ENCODE measurements at regions not wholly inside any gene's neighbourhood (a gene's known extent, or its start where the extent isn't known, plus 50 kb on each side); places are given as distances from the start of the nearest gene placed in this dataset.

GRCh38 chr4:156557920-156558319 lies 413.7 kb downstream of the PDGFC start:
- no peak for DNase-seq (ENCODE audit: low read depth)
- no peak overlapping the region for H3K4me3 ChIP-seq (ENCODE audit: low read depth, low read length)
- TF ChIP-seq CTCF (IDR thresholded peaks at IDR 0.05; ENCODE audit: low read depth, low read length, missing control alignments): no peak
- in situ Hi-C loops (cut with HindIII; ENCODE audit: low sequenced_read_pairs): no loop called here

- DNase-seq (ENCODE audit: low read depth): no peak
- H3K4me3 ChIP-seq (ENCODE audit: low read depth, low read length): no peak overlapping the region
- no peak for TF ChIP-seq CTCF (IDR thresholded peaks at IDR 0.05; ENCODE audit: low read depth, low read length, missing control alignments)
- in situ Hi-C loops (cut with HindIII; ENCODE audit: low sequenced_read_pairs): no loop called here
Observed at GRCh38 chr4:156556336-156556735, 415.3 kb downstream of the PDGFC start.

GRCh38 chr4:156553659-156554058 lies 417.9 kb downstream of the PDGFC start:
- H3K4me3 ChIP-seq (ENCODE audit: low read depth, low read length): no peak overlapping the region
- TF ChIP-seq CTCF (IDR thresholded peaks at IDR 0.05; ENCODE audit: low read depth, low read length, missing control alignments): no peak
- in situ Hi-C loops (cut with HindIII; ENCODE audit: low sequenced_read_pairs): no loop called here
- no peak for DNase-seq (ENCODE audit: low read depth)

GRCh38 chr4:156547891-156548290 lies 423.7 kb downstream of the PDGFC start:
- no peak for DNase-seq (ENCODE audit: low read depth)
- no peak overlapping the region for H3K4me3 ChIP-seq (ENCODE audit: low read depth, low read length)
- in situ Hi-C loops (cut with HindIII; ENCODE audit: low sequenced_read_pairs): no loop called here
- no peak for TF ChIP-seq CTCF (IDR thresholded peaks at IDR 0.05; ENCODE audit: low read depth, low read length, missing control alignments)

- in situ Hi-C loops (cut with HindIII; ENCODE audit: low sequenced_read_pairs): no loop called here
- peak; percentile 91 for DNase-seq (ENCODE audit: low read depth)
- TF ChIP-seq CTCF (IDR thresholded peaks at IDR 0.05; ENCODE audit: low read depth, low read length, missing control alignments): no peak
- no peak overlapping the region for H3K4me3 ChIP-seq (ENCODE audit: low read depth, low read length)
Observed at GRCh38 chr4:156547439-156547838, 424.2 kb downstream of the PDGFC start.

- no peak overlapping the region for H3K4me3 ChIP-seq (ENCODE audit: low read depth, low read length)
- in situ Hi-C loops (cut with HindIII; ENCODE audit: low sequenced_read_pairs): no loop called here
- no peak for TF ChIP-seq CTCF (IDR thresholded peaks at IDR 0.05; ENCODE audit: low read depth, low read length, missing control alignments)
- no peak for DNase-seq (ENCODE audit: low read depth)
Observed at GRCh38 chr4:156545003-156545785, 426.4 kb downstream of the PDGFC start.

Data from astrocyte of the cerebellum (primary cell).